ENCODE measurements at regions not wholly inside any gene's neighbourhood (a gene's known extent, or its start where the extent isn't known, plus 50 kb on each side); places are given as distances from the start of the nearest gene placed in this dataset.

GRCh38 chr3:145750657-145751056 lies 410.3 kb downstream of the PLOD2 start:
- no peak for DNase-seq

DNA sequence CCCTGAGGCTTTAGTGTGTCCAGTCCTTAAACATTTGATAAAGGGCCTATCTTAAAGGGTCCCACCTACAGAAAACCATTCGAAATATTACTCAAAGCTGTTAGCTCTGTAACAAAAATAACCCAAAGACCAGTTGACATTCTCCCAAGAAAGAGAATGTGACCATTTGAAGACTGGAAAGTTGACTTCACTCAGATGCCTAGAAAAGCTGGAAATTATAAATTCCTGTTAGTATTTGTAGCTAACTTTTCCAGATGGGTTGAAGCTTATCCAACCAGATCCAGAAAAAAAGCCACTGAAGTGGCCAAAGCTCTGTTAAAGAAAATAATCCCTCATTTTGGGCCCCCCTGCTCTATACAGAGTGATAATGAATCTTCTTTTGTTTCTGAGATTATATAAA lies 408.4 kb downstream of the PLOD2 start:
- no peak for DNase-seq

DNA sequence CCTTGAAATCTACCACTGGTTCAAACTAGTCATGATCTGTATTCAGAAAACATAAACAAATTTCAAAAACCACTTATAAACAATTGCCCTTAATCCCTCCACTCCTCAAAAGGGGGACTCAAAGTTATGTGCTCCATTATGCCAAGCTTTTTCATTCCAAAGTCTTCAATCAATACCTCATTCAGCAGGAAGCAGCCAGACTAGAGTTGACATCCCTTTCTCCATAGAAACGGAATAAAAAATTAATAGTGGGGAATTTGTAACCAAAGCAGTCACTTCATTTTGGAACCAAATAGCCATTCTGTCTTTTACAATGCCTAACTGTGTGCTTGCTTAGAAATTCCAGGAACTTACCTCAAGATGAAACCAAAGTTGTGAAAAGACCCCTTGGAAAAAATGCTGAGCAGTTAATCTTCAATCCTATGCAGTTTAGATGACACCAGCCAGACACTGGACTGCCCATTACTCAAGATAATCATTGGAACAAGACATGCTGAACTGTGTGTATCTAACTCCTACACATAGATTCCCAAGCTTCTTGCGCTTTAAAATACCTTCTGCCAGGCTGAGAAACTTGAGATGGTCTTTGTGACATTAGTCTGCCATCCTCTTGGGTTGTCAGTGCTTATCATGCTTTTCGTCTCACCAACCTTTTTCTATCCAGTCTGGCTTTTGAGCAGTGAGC lies 406.2 kb downstream of the PLOD2 start:
- no peak for DNase-seq

DNA sequence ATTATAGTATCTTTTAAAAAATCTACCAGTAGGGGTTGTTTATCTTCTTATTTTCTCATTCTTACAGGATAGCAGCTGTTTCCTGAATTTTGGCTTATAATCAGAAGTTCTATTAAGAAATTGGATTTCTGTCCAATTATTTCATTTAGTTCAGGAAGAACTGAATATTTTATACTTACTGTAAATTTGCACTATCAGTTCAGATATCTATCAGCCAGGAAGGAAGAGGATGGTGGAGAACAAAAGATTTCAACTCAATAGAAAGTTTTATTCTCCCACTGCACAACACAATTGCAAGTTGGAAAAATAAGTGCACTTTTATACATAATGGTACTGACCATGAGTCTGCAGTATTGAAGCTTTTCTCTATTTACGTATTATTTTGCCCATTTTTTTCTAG lies 400.9 kb downstream of the PLOD2 start:
- no peak for DNase-seq

DNA sequence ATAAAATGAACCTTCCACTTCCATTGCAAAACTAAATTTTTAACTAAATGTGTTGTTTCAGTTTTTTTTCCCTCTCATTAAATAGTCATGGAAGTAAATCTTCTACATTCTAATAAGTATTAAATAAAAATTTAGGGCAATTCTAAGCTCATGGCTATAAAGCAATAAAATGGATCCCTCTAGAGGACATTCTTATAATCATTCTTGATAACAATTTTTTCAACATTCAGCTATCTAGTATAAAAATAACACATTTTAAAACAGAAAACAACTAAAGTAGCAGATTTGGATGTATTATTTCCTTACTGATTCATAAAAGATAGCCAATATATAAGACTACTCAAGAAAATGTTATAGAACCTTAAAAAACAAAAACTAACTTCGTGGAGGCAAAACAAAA lies 393.1 kb downstream of the PLOD2 start:
- DNase-seq, result peak; percentile 8

DNA sequence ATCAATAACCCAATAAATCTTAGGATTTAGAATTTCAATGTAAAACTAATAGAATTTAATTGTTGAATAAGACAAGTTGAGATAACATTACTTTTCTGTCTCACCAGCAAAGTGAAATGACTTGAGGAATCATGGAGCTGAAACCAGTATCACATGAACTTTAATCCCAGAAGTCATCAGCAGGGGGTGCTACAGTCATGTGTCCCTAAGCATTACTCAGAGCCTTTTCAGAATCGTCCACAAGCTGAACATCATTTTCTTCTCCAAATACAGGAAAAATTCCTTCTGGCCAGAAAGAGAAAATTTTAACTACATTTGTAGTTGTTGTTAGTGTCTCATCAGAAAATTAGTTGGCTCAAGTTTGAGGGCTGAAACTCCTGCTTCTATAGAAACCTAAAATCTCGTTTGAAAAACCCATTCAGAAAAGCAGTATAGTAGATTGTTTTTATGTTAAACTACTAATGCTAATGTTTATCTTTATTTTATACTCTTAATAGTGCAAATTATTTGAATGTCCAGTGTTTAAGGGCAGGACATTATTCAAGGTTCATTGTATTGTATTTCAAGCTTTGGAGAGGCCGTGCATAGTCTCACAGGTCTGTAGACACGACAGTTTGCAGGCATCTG lies 384.1 kb downstream of the PLOD2 start:
- DNase-seq, result peak; percentile 30

GRCh38 chr3:145780301-145780700 lies 380.7 kb downstream of the PLOD2 start:
- no peak for DNase-seq

GRCh38 chr3:145785668-145786067 lies 375.3 kb downstream of the PLOD2 start:
- no peak for DNase-seq

DNA sequence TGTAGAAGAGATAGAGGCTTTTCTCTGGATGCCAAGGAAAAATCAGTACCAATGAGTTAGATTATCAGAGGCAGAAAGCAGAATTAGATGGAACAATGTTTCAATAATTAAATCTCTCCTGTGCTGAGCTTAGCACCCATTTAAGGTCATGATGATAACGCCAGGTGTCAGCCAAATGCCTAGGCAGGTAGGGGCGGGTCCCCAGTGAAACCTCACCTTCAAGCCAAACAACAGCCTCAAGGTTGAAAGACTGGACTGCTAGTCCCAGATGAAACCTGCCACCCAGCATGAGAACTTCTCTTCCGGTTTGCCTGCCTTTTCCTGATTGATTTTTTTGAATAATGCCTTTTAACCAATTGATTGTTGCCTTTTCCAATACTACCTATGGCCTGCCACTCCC lies 363.0 kb downstream of the PLOD2 start:
- no peak for DNase-seq

DNA sequence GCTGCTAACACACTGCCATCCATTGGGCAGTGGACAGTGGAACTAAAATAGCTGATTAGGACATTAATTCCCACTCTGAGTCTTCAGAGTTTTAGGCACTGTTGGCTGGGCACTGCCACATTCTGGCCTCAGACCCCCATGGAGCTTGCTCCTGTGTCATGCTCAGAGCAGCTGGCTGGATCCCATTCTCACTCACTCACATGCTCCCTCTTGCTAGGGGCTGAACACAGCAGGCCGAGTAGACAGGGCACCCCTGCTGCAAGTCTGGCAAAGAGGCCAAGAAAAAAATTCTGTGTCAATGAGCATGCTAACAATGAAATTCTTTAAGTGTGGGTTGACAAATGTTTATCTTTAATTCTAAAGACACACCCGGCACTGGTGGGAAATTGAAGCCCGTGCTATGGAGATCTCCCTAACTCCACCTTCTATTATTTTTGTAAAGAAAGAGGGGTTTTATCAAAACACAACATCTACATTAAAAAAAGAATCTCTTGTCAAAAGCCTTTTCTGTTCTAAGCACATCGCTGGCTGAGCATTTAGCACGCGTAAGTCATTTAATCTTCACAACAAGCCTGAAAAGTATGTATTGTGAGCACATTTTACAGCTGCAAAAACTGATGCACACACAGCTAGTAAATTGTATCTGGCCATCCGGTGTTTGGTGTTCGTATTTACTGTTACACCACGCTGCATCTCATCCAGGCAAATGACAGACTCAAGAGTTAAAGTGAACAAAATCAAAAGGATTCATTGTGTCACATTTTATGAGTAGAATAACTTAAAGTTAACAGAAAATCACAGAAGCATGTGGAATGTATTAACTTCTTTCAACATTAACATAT lies 362.1 kb downstream of the PLOD2 start:
- DNase-seq, result peak; percentile 42

DNA sequence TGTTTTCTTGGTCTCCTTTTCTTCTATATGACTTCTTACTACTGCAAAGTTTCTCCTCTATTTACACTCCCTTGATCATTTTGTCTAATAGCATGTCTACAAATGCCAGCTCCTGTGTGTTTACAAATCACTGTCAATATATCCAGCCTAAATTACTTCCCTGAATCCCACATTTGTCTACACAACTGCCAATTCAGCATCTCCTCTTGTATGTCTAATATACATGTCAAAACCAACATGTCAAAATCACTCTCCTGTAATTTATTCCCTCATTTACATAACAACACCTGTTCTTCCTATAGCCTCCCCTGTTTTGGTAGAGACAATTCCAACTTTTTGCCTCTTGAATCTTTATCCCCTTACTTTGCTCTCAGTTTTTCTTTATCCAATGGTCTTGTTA lies 359.3 kb downstream of the PLOD2 start:
- no peak for DNase-seq

GRCh38 chr3:145807990-145808389 lies 353.0 kb downstream of the PLOD2 start:
- DNase-seq, result no peak

DNA sequence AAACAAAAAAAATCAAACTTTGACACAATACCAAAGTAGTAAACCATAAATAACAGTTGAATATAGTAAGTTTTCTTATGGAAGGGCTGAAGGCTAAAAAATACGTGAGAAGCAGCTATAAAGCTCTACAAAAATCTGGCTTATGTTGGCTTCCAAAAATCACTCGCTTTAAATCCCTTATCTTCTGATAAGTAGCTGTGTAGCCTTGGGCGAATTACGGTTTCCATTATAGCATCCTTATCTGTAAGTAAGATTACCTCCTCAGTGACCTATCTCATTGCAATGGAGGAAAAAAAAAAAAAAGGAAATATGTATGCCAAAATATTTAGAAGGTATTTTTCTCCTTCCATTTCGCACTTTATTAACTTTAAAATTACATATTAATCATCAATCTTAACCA lies 348.6 kb downstream of the PLOD2 start:
- DNase-seq, result no peak

DNA sequence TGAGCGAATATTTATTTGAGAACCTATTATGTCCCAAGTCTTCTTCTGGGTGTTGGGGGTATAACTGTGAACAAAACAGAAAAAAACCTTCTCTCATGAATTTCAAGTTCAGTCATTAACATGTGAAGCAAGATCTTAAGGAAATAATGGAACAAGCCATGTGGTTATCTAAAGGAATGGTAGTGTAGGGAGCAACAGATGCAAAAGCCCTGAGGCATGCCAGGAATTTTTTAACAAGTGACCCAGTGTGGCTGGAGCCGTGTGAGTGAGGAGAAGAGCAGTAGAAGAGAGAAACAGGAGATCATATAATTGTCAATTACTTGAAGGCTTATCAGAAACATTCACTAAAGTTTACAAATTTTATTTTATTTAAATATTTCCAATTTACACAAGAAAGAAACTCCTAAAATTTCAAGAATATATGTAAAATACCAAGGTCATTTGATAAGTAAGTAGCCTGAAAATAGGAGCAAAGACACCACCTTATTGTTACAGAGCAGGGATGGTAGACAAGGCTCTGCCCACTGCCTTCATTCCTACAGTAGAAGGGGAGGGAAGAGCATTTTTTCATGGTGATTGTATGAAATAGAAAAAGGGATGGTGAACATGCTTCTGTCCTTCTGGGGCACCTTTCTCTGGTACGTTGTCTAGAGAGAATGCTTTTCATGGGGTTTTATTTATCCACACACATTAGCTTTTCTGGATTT lies 345.1 kb downstream of the PLOD2 start:
- DNase-seq, result no peak

DNA sequence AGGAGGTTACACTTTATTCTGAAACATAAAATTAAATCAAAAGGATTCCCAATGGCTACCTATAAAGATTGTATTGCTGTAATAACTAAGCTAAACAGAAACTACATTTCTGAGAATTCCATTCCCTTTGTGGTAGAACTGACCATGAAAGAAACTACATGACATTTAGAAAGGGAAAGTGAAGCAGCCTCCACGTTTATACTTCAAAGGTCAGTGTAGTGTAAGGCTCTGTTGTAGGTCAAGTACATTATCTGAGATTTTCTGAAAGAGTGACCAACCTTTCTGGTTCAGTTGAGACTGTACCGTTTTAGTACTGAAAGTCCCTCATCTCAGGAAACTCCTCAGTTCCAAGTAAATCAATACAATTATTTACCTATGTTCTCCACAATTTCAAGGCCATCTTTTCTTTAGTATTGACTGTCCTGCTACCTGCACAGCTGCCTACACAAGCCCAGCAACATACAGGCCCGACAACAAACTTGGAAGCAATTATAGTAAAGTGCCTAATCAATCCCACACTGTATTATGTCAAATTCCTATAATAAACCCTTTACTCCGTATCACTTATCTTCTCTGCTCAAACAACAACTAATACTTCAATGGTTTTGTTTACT lies 343.0 kb downstream of the PLOD2 start:
- DNase-seq, result no peak

GRCh38 chr3:145820170-145820569 lies 340.8 kb downstream of the PLOD2 start:
- DNase-seq, result no peak

DNA sequence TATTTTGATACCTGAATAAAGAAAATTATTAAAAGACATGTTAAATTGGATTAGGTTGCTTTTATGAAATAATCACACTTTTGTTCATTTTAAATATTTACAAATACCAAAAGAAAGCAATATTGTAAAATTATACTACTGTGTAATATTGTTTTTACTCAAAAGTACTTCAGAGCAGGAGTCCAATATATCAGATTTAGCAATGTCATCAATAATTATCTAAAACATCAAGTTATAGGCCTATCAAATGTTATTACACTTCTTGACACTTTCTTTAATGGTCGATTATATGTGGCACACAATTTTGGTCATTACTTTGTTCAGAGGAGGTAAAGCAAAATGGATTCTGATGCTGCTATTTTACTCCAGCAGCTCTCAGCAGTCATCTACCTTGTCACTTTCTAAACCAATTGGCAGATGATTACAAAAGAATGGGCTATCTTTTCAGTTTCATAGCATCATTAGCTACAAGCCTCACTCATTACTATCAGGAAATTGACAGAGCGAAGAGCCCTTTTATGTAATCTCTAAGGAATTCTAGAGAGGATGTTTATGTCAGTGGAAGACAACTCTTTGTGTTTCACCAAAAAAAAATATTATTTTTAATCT lies 318.6 kb downstream of the PLOD2 start:
- no peak for DNase-seq

DNA sequence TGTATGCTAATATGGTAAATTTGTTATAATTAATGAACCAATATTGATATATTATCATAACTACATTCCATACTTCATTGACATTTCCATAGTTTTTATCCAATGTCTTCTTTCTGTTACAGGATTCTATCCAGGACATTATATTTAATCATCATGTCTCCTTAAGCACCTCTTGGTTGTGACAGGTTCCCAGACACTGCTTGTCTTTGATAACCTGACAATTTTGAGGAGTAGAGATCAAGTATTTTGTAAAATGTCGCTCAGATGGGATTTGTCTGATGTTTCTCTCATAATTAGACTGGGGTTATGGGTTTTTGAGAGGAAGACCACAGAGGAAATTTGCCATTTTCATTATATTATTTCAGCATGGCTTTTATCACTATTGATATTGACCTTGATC lies 317.4 kb downstream of the PLOD2 start:
- DNase-seq, result no peak

GRCh38 chr3:145849115-145849514 lies 311.9 kb downstream of the PLOD2 start:
- no peak for DNase-seq

- no peak for DNase-seq
Measured at GRCh38 chr3:145854499-145854898, 306.5 kb downstream of the PLOD2 start.

- DNase-seq, result no peak
Measured at GRCh38 chr3:145857956-145858355, 303.0 kb downstream of the PLOD2 start.

- DNase-seq, result no peak
Measured at GRCh38 chr3:145864336-145864735, 296.6 kb downstream of the PLOD2 start.

Measured in skin of body (tissue), 1 donor.